ENCODE measurements at regions not wholly inside any gene's neighbourhood (a gene's known extent, or its start where the extent isn't known, plus 50 kb on each side); places are given as distances from the start of the nearest gene placed in this dataset.
A peak's percentile ranks its signal among the peaks of the same experiment; 100 is the strongest.

GRCh38 chr3:187465503-187465902, 97.3 kb downstream of the RTP4 start:
- no peak overlapping the region for H3K4me3 ChIP-seq
- no peaks in the 10 kb centered on the region for H3K79me2 ChIP-seq (ENCODE audit: insufficient read depth)
- TF ChIP-seq EZH2 (IDR thresholded peaks at IDR 0.05; ENCODE audit: insufficient read depth, poor library complexity, severe bottlenecking) (no peak), EZH2phosphoT487 (IDR thresholded peaks at IDR 0.05; ENCODE audit: insufficient read depth, low read depth) (no peak)
- H3K36me3 ChIP-seq (ENCODE audit: low read depth), result no peaks in the 10 kb centered on the region
- whole genome bisulfite sequencing, 2 experiments (ENCODE audit: low coverage in 1 of 2, low lambda C conversion rate in 2 of 2, missing lambda C conversion rate in 2 of 2), result 73% methylated on average over 4 of the region's 4 CpGs
- H3K27ac ChIP-seq, result no peak overlapping the region
- H4K20me1 ChIP-seq (ENCODE audit: insufficient read depth), result no peaks in the 10 kb centered on the region; the same call in 1 of the 2 replicates
- DNase-seq, result no peak
- H3K9ac ChIP-seq, result no peak overlapping the region
- no peaks in the 10 kb centered on the region for H3K9me2 ChIP-seq (ENCODE audit: insufficient read depth)
- no peak overlapping the region for H2AFZ ChIP-seq
- in situ Hi-C loops (cut with MboI), result no loop called here
- H3K4me1 ChIP-seq (ENCODE audit: insufficient read depth), result no peaks in the 10 kb centered on the region
- H3F3A ChIP-seq (ENCODE audit: insufficient read depth), result no peaks in the 10 kb centered on the region
- H3K4me2 ChIP-seq (ENCODE audit: unreplicated experiment), result no peak overlapping the region
- H3K9me3 ChIP-seq (ENCODE audit: low read depth), result no peaks in the 10 kb centered on the region
- no peaks in the 10 kb centered on the region for H3K27me3 ChIP-seq (replicated peaks; ENCODE audit: insufficient read depth)

GRCh38 chr3:187464682-187465081, 96.5 kb downstream of the RTP4 start:
- Histone ChIP-seq H3F3A (ENCODE audit: insufficient read depth) (no peaks in the 10 kb centered on the region), H3K79me2 (ENCODE audit: insufficient read depth) (no peaks in the 10 kb centered on the region), H3K4me1 (ENCODE audit: insufficient read depth) (no peaks in the 10 kb centered on the region), H3K9ac (no peak overlapping the region), H3K36me3 (ENCODE audit: low read depth) (no peaks in the 10 kb centered on the region), H3K27me3 (replicated peaks; ENCODE audit: insufficient read depth) (no peaks in the 10 kb centered on the region; the same call in 1 of the 2 replicates), H4K20me1 (ENCODE audit: insufficient read depth) (no peaks in the 10 kb centered on the region; the same call in 1 of the 2 replicates), H3K27ac (no peak overlapping the region), H3K9me3 (ENCODE audit: low read depth) (no peaks in the 10 kb centered on the region), H2AFZ (no peak overlapping the region), H3K9me2 (ENCODE audit: insufficient read depth) (no peaks in the 10 kb centered on the region), H3K4me3 (no peak overlapping the region), H3K4me2 (ENCODE audit: unreplicated experiment) (no peak overlapping the region)
- no peak for DNase-seq
- in situ Hi-C loops (cut with MboI), result no loop called here
- 64 to 74% methylated on average over 4 of the region's 4 CpGs for WGBS, 2 experiments (ENCODE audit: low coverage in 1 of 2, low lambda C conversion rate in 2 of 2, missing lambda C conversion rate in 2 of 2)
- TF ChIP-seq EZH2 (IDR thresholded peaks at IDR 0.05; ENCODE audit: insufficient read depth, poor library complexity, severe bottlenecking) (no peak), EZH2phosphoT487 (IDR thresholded peaks at IDR 0.05; ENCODE audit: insufficient read depth, low read depth) (no peak)

DNA sequence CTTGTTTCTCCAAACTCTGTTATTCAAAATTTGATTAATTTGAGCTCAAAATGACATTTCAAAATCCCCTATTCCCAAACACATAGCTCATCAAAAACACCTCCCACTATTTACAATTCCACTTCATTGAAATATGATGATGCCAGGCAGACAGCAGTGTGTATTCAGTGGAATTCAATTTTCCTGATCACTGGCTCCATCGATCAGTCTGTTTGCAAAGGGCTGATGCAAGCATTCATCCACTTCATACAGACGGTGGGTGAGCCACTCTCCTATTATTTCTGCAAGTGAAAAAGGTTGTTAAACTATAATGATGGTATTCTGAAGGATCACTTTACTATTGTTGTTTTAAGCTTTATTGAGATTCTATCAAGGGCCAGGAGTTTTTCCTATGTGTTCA, 90.7 kb downstream of the RTP4 start:
- Histone ChIP-seq H3K36me3 (ENCODE audit: low read depth) (no peaks in the 10 kb centered on the region), H3K27ac (no peak overlapping the region), H2AFZ (no peak overlapping the region), H3K9me3 (ENCODE audit: low read depth) (no peaks in the 10 kb centered on the region), H3K4me1 (ENCODE audit: insufficient read depth) (no peaks in the 10 kb centered on the region), H3K27me3 (replicated peaks; ENCODE audit: insufficient read depth) (peaks cover 16% of the 10 kb centered on the region; the same call in 1 of the 2 replicates), H3K4me3 (no peak overlapping the region), H3K9me2 (ENCODE audit: insufficient read depth) (no peaks in the 10 kb centered on the region), H4K20me1 (ENCODE audit: insufficient read depth) (no peaks in the 10 kb centered on the region), H3K4me2 (ENCODE audit: unreplicated experiment) (no peak overlapping the region), H3K79me2 (ENCODE audit: insufficient read depth) (no peaks in the 10 kb centered on the region), H3F3A (ENCODE audit: insufficient read depth) (no peaks in the 10 kb centered on the region), H3K9ac (no peak overlapping the region)
- no peak for DNase-seq
- TF ChIP-seq EZH2phosphoT487 (IDR thresholded peaks at IDR 0.05; ENCODE audit: insufficient read depth, low read depth) (no peak), EZH2 (IDR thresholded peaks at IDR 0.05; ENCODE audit: insufficient read depth, poor library complexity, severe bottlenecking) (no peak)
- in situ Hi-C loops (cut with MboI), result no loop called here
- 48 to 56% methylated on average over 2 of the region's 2 CpGs for WGBS, 2 experiments (ENCODE audit: low coverage in 1 of 2, low lambda C conversion rate in 2 of 2, missing lambda C conversion rate in 2 of 2)

GRCh38 chr3:187458383-187458782, 90.2 kb downstream of the RTP4 start:
- Histone ChIP-seq H2AFZ (no peak overlapping the region), H3K9ac (no peak overlapping the region), H3K9me3 (ENCODE audit: low read depth) (no peaks in the 10 kb centered on the region), H3K79me2 (ENCODE audit: insufficient read depth) (no peaks in the 10 kb centered on the region), H3K9me2 (ENCODE audit: insufficient read depth) (no peaks in the 10 kb centered on the region), H3K27ac (no peak overlapping the region), H4K20me1 (ENCODE audit: insufficient read depth) (no peaks in the 10 kb centered on the region), H3K4me1 (ENCODE audit: insufficient read depth) (no peaks in the 10 kb centered on the region), H3F3A (ENCODE audit: insufficient read depth) (no peaks in the 10 kb centered on the region), H3K36me3 (ENCODE audit: low read depth) (no peaks in the 10 kb centered on the region), H3K4me3 (no peak overlapping the region), H3K27me3 (replicated peaks; ENCODE audit: insufficient read depth) (peaks cover 21% of the 10 kb centered on the region; the same call in 1 of the 2 replicates), H3K4me2 (ENCODE audit: unreplicated experiment) (no peak overlapping the region)
- TF ChIP-seq EZH2phosphoT487 (IDR thresholded peaks at IDR 0.05; ENCODE audit: insufficient read depth, low read depth) (no peak), EZH2 (IDR thresholded peaks at IDR 0.05; ENCODE audit: insufficient read depth, poor library complexity, severe bottlenecking) (no peak)
- no peak for DNase-seq
- in situ Hi-C loops (cut with MboI), result no loop called here
- 31 to 36% methylated on average over 2 of the region's 2 CpGs for WGBS, 2 experiments (ENCODE audit: low coverage in 1 of 2, low lambda C conversion rate in 2 of 2, missing lambda C conversion rate in 2 of 2)

DNA sequence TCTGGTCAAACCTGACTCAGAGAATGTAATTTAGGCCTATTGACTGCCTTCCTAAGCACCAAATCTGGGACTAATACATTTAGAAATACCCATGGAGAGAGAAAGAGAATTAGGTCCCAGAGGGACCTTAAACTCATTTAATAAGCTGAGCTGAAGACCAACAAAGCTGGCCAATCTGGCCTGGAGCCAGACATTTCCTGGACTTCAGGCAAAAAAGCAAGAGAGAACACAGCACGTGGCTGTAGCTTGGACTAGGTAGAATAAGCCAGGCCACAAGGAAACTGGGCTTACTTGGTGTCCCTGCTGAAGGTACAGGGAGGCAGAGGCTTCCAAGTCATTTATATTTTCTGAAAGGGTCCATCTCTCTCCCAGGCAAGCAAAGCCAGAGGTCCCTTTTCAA, 88.1 kb downstream of the RTP4 start:
- Histone ChIP-seq H3K27ac (no peak overlapping the region), H3K4me3 (no peak overlapping the region), H3K4me1 (ENCODE audit: insufficient read depth) (no peaks in the 10 kb centered on the region), H2AFZ (no peak overlapping the region), H3K79me2 (ENCODE audit: insufficient read depth) (no peaks in the 10 kb centered on the region), H3K4me2 (ENCODE audit: unreplicated experiment) (no peak overlapping the region), H3F3A (ENCODE audit: insufficient read depth) (no peaks in the 10 kb centered on the region), H3K36me3 (ENCODE audit: low read depth) (no peaks in the 10 kb centered on the region), H4K20me1 (ENCODE audit: insufficient read depth) (no peaks in the 10 kb centered on the region), H3K9me2 (ENCODE audit: insufficient read depth) (no peaks in the 10 kb centered on the region), H3K9me3 (ENCODE audit: low read depth) (no peaks in the 10 kb centered on the region), H3K27me3 (replicated peaks; ENCODE audit: insufficient read depth) (peaks cover 22% of the 10 kb centered on the region; the same call in 1 of the 2 replicates), H3K9ac (no peak overlapping the region)
- WGBS, 2 experiments (ENCODE audit: low coverage in 1 of 2, low lambda C conversion rate in 2 of 2, missing lambda C conversion rate in 2 of 2), result 7 to 8% methylated on average over 1 of the region's 1 CpG
- DNase-seq, result peak; percentile 2
- in situ Hi-C loops (cut with MboI), result no loop called here
- TF ChIP-seq EZH2phosphoT487 (IDR thresholded peaks at IDR 0.05; ENCODE audit: insufficient read depth, low read depth) (no peak), EZH2 (IDR thresholded peaks at IDR 0.05; ENCODE audit: insufficient read depth, poor library complexity, severe bottlenecking) (no peak)
